K562 (cell line): ENCODE measurements at regions not wholly inside any gene's neighbourhood (a gene's known extent, or its start where the extent isn't known, plus 50 kb on each side); places are given as distances from the start of the nearest gene placed in this dataset.

Experiments used
- CREM ChIP-seq: IDR thresholded peaks from 2 replicates; pipeline ENCODE4 v1.6.1; 2014; ENCODE audit warnings: antibody characterized with exemption, low read depth
- EP400 ChIP-seq: fragments of 450-650 bp; IDR thresholded peaks from 2 replicates; pipeline ENCODE4 v1.6.1; 2017; ENCODE audit warnings: antibody characterized with exemption, mild to moderate bottlenecking, moderate library complexity
- HDAC1 ChIP-seq, 2 experiments: fragments of 450-650 bp; IDR thresholded peaks; 2 replicates each; pipeline ENCODE4 v1.6.1; 2016 to 2017; ENCODE audit warnings: inconsistent platforms in 1 of 2, mild to moderate bottlenecking in 1 of 2, moderate library complexity in 1 of 2
- NCOR1 ChIP-seq: fragments of 450-650 bp; IDR thresholded peaks from 2 replicates; pipeline ENCODE4 v1.6.1; 2016; ENCODE audit warnings: mild to moderate bottlenecking, moderate library complexity
- NKRF ChIP-seq: fragments of 450-650 bp; IDR thresholded peaks from 2 replicates; pipeline ENCODE4 v1.6.1; 2016; ENCODE audit warnings: borderline replicate concordance
- SOX6 ChIP-seq: fragments of 450-650 bp; IDR thresholded peaks from 2 replicates; pipeline ENCODE4 v1.6.1; 2014; ENCODE audit warnings: mild to moderate bottlenecking
- SUPT5H ChIP-seq: fragments of 450-650 bp; IDR thresholded peaks from 2 replicates; pipeline ENCODE4 v1.6.1; 2016
- ZBTB2 ChIP-seq: fragments of 450-650 bp; IDR thresholded peaks from 2 replicates; pipeline ENCODE4 v1.6.1; 2016; ENCODE audit warnings: antibody characterized with exemption
- ZBTB26 ChIP-seq: fragments of 450-650 bp; formaldehyde crosslinking; IDR thresholded peaks from 2 replicates; pipeline ENCODE4 v1.4.0; 2022; ENCODE audit warnings: missing genetic modification characterization
- ZNF436 ChIP-seq: fragments of 250-450, 450-650 bp; sonication (Bioruptor Pico); formaldehyde crosslinking; IDR thresholded peaks from 2 replicates; pipeline ENCODE4 v1.7.0; 2020; ENCODE audit warnings: mild to moderate bottlenecking
- ZNF764 ChIP-seq: fragments of 250-450 bp; sonication (Bioruptor Pico); IDR thresholded peaks from 2 replicates; pipeline ENCODE4 v1.4.0; 2020; ENCODE audit warnings: low read depth, mild to moderate bottlenecking, moderate library complexity

- TF ChIP-seq ZBTB26 (CRISPR knock-in tag) (0 out of 2 replicates have a peak, but pooled peaks have one; percentile 64), ZNF436 (0 out of 2 replicates have a peak, but pooled peaks have one; percentile 11), ZBTB2 (peak; percentile 14; the same call in 1 of the 2 replicates), NKRF (peak; percentile 85), EP400 (peak; percentile 42), HDAC1 (IDR thresholded peaks at IDR 0.05) (peak in 1 of 2 experiments; percentile 89; a peak in 2 of 4 replicates), ZNF764 (CRISPR knock-in tag) (0 out of 2 replicates have a peak, but pooled peaks have one; percentile 38), SUPT5H (peak; percentile 56; the same call in 1 of the 2 replicates), SOX6 (peak; percentile 9; the same call in 1 of the 2 replicates), CREM (peak; percentile 45), NCOR1 (peak; percentile 30; the same call in 1 of the 2 replicates)
Measured at GRCh38 chr6:27825848-27826611, 86.2 kb downstream of the OR2B2 start (continued).
